AG09309 (cell line): ENCODE measurements at regions not wholly inside any gene's neighbourhood (a gene's known extent, or its start where the extent isn't known, plus 50 kb on each side); places are given as distances from the start of the nearest gene placed in this dataset.

Source experiments
- DNase-seq: peaks from one replicate; pipeline ENCODE4 v3.0.0-alpha.2; 2010; ENCODE audit warnings: low read depth
- H3K4me3 ChIP-seq: 2 replicates; pipeline ENCODE4 v1.5.1; 2011; ENCODE audit warnings: mild to moderate bottlenecking, low read depth, low read length, moderate library complexity; ENCODE audit not compliant: control insufficient read depth
- TF ChIP-seq, protein P1 (sequence below): IDR thresholded peaks from 2 replicates; pipeline ENCODE4 v1.5.1; 2011; ENCODE audit warnings: mild to moderate bottlenecking, low read depth, low read length, inconsistent platforms; ENCODE audit not compliant: insufficient read depth, control insufficient read depth; ENCODE audit errors: missing control alignments

DNA sequence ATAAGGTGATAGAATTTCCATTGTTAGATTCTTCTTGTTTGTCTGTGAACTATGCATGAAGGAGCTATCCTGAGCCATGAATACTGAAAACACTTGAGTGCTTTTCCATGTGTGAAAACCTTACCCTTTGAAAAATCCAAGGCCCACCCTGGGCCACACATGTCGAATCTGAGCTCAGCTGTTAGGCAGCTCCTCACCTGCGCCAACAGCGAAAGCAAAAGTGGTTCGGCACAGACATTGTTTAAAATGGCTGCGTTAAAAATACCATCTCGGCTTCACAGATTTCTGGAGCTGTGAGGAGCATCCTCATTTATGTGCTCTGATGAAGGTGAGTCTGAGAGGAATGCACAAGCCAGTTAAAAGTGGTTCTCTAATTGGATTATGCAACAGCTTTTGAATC lies 137.7 kb downstream of the NEUROD6 start:
- TF ChIP-seq, protein P1, sequence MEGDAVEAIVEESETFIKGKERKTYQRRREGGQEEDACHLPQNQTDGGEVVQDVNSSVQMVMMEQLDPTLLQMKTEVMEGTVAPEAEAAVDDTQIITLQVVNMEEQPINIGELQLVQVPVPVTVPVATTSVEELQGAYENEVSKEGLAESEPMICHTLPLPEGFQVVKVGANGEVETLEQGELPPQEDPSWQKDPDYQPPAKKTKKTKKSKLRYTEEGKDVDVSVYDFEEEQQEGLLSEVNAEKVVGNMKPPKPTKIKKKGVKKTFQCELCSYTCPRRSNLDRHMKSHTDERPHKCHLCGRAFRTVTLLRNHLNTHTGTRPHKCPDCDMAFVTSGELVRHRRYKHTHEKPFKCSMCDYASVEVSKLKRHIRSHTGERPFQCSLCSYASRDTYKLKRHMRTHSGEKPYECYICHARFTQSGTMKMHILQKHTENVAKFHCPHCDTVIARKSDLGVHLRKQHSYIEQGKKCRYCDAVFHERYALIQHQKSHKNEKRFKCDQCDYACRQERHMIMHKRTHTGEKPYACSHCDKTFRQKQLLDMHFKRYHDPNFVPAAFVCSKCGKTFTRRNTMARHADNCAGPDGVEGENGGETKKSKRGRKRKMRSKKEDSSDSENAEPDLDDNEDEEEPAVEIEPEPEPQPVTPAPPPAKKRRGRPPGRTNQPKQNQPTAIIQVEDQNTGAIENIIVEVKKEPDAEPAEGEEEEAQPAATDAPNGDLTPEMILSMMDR, result no peak
- H3K4me3 ChIP-seq, result no peak overlapping the region
- no peak for DNase-seq

DNA sequence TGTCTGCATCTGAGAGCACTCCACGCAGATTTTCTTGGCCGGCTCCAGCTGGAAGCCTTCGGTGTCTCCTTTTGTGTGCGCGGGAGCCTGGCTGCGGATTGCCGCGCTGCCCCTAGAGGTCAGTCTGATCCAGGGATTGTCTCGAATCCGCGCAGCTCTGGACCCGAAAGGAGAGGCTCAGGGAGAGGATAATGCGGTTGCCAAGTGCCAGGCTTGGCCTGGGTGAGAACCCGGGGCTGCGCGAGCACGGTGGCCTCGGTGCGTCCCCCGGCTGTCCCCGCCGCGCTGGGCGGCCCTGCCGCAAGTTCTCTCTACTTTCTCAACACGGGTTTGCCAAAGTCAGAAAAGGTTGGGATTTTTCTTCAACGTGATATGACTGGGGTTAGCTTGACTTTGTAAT lies 140.9 kb downstream of the ADCYAP1R1 start:
- H3K4me3 ChIP-seq, result no peak overlapping the region
- TF ChIP-seq, protein P1, result peak; percentile 69
- DNase-seq, result no peak

DNA sequence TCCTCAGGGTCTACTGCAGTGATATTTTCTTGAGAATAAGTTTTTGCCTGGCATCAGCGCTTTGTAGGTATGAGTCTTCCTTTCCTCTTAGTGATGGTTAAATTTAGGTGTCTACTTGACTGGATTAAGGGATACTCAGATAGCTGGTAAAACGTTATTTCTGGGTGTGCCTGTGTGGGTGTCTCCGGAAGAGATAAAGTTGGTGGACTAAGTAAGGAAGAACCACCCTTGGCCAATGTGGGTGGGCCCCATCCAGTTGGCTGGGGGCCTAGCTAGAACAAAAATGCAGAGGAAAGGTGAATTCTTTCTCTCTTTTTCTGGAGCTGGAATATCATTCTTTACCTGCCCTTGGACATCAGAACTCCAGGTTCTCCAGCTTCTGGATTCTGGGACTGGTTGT lies 138.8 kb downstream of the ADCYAP1R1 start:
- TF ChIP-seq, protein P1, result no peak
- no peak for DNase-seq

DNA sequence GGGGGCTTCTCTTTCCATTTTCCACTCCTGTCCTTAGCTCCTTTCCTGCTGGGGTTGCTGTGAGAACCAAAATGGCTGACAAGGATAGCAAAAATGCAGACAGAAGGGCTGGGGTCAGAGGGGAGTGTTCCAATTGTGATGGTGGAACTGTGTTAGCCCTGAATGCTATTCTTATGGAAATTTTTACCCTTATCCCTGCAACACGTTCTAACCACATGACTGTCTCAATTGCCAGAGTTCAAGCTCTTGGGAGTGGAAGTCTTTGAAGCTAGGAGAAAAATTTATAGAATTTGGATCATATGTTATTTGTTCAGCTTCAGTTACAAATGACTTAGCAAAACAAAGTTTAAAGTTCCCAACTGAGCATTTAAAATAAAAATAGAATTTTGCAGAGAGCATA lies 134.1 kb downstream of the ADCYAP1R1 start:
- H3K4me3 ChIP-seq, result no peak overlapping the region
- TF ChIP-seq, protein P1, result no peak
- no peak for DNase-seq

More for the DNA sequence above, 138.8 kb downstream of the ADCYAP1R1 start:
- no peak overlapping the region for H3K4me3 ChIP-seq

DNA sequence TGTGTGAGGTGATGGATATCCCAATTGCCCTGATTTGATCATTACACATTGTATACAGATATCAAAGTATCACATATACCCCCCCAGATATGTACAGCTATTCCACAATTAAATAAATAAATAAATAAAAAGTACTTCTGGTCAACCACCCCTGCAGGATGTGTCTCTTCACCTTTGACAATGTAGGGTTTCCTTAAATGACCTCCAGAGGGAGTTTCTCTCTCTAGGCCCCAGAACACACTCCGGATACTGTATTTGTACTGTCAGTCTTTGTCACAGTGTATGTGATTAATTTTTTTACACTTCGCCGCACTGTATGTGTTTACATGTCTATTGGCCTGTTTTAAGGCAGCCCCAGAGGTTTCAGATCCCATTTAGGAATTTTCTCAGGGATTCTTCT lies 123.6 kb downstream of the ADCYAP1R1 start:
- no peak for DNase-seq
- H3K4me3 ChIP-seq, result no peak overlapping the region
- TF ChIP-seq, protein P1, result no peak

DNA sequence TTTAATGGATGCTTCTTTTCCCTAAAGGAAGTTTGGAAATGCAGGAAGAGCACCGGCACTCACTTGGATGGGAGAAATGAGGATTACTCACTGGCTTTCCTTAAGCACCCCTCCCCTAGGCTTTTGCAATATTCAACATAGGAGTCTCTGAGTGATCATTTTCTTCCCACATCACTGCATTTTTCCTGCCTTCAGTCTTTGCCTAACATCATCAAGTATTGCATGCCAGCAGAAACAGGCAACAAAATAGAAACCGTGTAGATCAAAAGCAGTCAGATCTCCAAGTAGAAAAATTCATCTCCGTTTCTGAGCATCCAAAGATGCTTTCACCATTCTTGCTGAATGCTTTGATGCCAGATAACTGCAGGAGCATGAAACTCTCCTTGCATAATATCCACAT lies 119.9 kb downstream of the ADCYAP1R1 start:
- TF ChIP-seq, protein P1, result no peak
- no peak overlapping the region for H3K4me3 ChIP-seq
- DNase-seq, result no peak

DNA sequence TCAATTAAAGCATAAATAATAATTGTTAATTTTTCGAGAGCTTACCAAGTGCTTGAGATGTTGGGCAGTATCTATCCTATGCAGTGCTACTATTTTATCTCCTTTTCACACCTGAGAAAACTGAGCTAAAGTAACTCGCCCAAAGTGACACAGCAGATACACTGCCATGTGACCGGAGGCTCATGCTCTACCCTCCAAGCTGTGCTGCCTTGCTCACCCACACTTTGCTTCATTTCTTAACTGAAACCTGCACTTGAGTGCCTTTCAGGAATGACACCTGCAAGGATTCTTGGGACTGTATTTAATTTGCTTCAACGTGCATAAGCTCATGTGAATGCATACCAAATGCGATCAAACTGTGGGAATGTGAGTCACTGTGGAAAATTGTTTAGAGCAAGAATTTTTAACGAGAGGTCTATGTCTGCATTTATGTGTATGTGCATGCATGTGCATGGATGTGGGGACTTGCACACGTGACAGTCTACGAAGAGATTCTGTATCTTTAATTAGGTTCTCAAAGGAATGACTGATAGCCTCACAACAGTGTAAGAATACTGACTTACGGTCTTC lies 119.2 kb downstream of the ADCYAP1R1 start:
- no peak overlapping the region for H3K4me3 ChIP-seq
- TF ChIP-seq, protein P1, result no peak
- no peak for DNase-seq
